Breast epithelium (tissue), 4 donors: ENCODE measurements at regions not wholly inside any gene's neighbourhood (a gene's known extent, or its start where the extent isn't known, plus 50 kb on each side); places are given as distances from the start of the nearest gene placed in this dataset.

Experiments used
- DNase-seq, 2 donors: peaks; one replicate each; pipeline ENCODE4 v3.0.0-alpha.2; 2019; ENCODE audit warnings: low spot score in 2 of 2
- H3K27ac ChIP-seq, 2 donors: fragments of 200-600 bp; sonication (generic) in 1 of 2; one replicate each; pipeline ENCODE4 v1.5.1; 2016 to 2019; ENCODE audit warnings: mild to moderate bottlenecking in 1 of 2
- H3K27me3 ChIP-seq, 2 donors: fragments of 200-600 bp; sonication (generic) in 1 of 2; one replicate each; pipeline versions ENCODE4 v1.5.1 to v1.6.0; 2017 to 2019; ENCODE audit warnings: control low read depth in 1 of 2, mild to moderate bottlenecking in 1 of 2
- H3K36me3 ChIP-seq: fragments of 200-600 bp; one replicate; pipeline ENCODE4 v1.5.1; 2019
- H3K4me1 ChIP-seq, 2 donors: fragments of 200-600 bp; sonication (generic); one replicate each; pipeline ENCODE4 v1.5.1; 2016 to 2019; ENCODE audit warnings: control low read depth in 1 of 2
- H3K4me3 ChIP-seq, 3 donors: fragments of 200-600 bp; sonication (generic); 1 replicate in 2 of 3; 2 replicates in 1 of 3; pipeline ENCODE4 v1.5.1; 2016 to 2019; ENCODE audit warnings: mild to moderate bottlenecking in 3 of 3, moderate library complexity in 2 of 3
- H3K9me3 ChIP-seq, 2 donors: fragments of 200-600 bp; sonication (generic) in 1 of 2; one replicate each; pipeline ENCODE4 v1.5.1; 2016 to 2019; ENCODE audit warnings: control low read depth in 1 of 2
- POLR2A ChIP-seq: fragments of 450-650 bp; IDR thresholded peaks from one replicate; pipeline ENCODE4 v1.6.1; 2016; ENCODE audit warnings: antibody characterized with exemption, mild to moderate bottlenecking, moderate library complexity
- POLR2AphosphoS5 ChIP-seq, 3 donors: sonication (generic); formaldehyde crosslinking; IDR thresholded peaks; one replicate each; pipeline ENCODE4 v1.6.1; 2017; ENCODE audit warnings: antibody characterized with exemption in 3 of 3
- intact Hi-C: fragments of 100-400 bp; cut with DNase I; formaldehyde crosslinking; loops from one replicate; pipeline ENCODE4 v1.15.1; 2023; ENCODE audit warnings: low total_unique reads
- TF ChIP-seq, protein P1 (sequence below), 3 donors: fragments of 450-650 bp; IDR thresholded peaks; one replicate each; pipeline ENCODE4 v1.5.1; 2016 to 2017; ENCODE audit warnings: antibody characterized with exemption in 3 of 3, mild to moderate bottlenecking in 3 of 3, moderate library complexity in 3 of 3

DNA sequence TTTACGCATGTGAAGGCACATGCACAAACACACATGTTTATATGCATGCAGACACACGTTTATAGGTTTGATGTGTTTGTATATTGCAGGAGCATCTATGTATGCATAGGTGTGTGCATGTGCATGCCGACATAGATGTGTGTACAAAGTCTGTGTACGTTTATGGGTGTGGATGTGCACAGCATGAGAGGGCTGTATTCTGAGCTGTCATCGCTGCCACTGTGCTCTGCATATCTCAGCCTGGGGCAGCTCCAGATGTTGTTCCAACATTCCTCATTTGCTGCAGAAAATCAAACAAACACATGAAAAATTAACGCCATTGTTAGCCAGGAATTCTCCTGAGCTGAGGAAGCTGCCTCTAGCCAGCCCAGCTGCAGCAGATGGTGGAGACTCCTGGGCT lies 132.3 kb upstream of the CSF3R start:
- H3K27me3 ChIP-seq = peaks cover 0 to 20% of the 10 kb centered on the region in 2 donors
- H3K27ac ChIP-seq = no peak overlapping the region
- TF ChIP-seq, protein P1, sequence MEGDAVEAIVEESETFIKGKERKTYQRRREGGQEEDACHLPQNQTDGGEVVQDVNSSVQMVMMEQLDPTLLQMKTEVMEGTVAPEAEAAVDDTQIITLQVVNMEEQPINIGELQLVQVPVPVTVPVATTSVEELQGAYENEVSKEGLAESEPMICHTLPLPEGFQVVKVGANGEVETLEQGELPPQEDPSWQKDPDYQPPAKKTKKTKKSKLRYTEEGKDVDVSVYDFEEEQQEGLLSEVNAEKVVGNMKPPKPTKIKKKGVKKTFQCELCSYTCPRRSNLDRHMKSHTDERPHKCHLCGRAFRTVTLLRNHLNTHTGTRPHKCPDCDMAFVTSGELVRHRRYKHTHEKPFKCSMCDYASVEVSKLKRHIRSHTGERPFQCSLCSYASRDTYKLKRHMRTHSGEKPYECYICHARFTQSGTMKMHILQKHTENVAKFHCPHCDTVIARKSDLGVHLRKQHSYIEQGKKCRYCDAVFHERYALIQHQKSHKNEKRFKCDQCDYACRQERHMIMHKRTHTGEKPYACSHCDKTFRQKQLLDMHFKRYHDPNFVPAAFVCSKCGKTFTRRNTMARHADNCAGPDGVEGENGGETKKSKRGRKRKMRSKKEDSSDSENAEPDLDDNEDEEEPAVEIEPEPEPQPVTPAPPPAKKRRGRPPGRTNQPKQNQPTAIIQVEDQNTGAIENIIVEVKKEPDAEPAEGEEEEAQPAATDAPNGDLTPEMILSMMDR (IDR thresholded peaks at IDR 0.05) = no peak
- no peak for TF ChIP-seq POLR2AphosphoS5 (IDR thresholded peaks at IDR 0.05)
- no peak for TF ChIP-seq POLR2A
- H3K4me1 ChIP-seq = no peaks in the 10 kb centered on the region
- no peaks in the 10 kb centered on the region for H3K36me3 ChIP-seq
- DNase-seq = no peak
- no peaks in the 10 kb centered on the region for H3K9me3 ChIP-seq
- H3K4me3 ChIP-seq = no peak overlapping the region
- intact Hi-C loops = no loop called here

DNA sequence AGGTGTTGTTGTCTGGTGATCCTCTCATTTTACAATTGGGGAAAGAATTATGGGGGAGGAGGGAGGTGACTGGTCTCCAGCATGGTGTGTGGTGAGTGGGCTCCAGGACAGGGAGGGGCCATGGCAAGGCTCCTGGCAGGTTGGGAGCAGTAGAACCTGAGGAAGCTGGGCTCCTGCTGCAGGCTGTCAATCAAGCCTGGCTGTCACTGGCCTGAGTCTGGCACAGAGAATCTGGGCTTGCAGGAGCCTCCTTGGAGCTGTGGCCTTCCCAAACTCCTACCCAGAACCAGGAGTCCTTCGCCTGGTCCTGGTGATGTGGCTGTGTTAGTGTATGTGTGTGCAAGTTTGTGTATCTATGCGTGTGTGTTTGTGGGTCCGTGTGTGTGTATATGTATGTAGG lies 131.9 kb upstream of the CSF3R start:
- no peak overlapping the region for H3K27ac ChIP-seq
- peaks cover 0 to 20% of the 10 kb centered on the region in 2 donors for H3K27me3 ChIP-seq
- H3K36me3 ChIP-seq = no peaks in the 10 kb centered on the region
- TF ChIP-seq, protein P1 (IDR thresholded peaks at IDR 0.05) = no peak
- TF ChIP-seq POLR2AphosphoS5 (IDR thresholded peaks at IDR 0.05) (no peak), POLR2A (no peak)
- H3K4me3 ChIP-seq = no peak overlapping the region
- H3K9me3 ChIP-seq = no peaks in the 10 kb centered on the region
- no peak for DNase-seq
- intact Hi-C loops = no loop called here
- H3K4me1 ChIP-seq = no peaks in the 10 kb centered on the region

DNA sequence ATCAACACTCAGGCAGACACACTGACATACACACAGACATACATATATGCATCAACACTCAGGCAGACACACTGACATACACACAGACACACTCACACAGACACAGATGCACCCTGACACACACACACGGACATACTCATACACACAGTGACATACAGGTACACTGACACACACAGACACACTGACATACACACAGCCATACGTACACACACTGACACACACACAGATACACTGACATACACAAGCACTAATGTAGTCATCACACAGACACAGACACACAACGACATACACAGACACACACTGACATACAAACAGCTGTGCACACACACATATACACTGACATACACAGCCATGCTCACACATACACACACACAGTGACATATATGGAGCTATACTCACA lies 131.0 kb upstream of the CSF3R start:
- Histone ChIP-seq H3K27ac (no peak overlapping the region), H3K27me3 (peaks cover 0 to 20% of the 10 kb centered on the region in 2 donors), H3K4me1 (no peaks in the 10 kb centered on the region), H3K36me3 (no peaks in the 10 kb centered on the region), H3K9me3 (no peaks in the 10 kb centered on the region), H3K4me3 (no peak overlapping the region)
- TF ChIP-seq, protein P1 (IDR thresholded peaks at IDR 0.05) = no peak
- intact Hi-C loops = no loop called here
- DNase-seq = no peak

DNA sequence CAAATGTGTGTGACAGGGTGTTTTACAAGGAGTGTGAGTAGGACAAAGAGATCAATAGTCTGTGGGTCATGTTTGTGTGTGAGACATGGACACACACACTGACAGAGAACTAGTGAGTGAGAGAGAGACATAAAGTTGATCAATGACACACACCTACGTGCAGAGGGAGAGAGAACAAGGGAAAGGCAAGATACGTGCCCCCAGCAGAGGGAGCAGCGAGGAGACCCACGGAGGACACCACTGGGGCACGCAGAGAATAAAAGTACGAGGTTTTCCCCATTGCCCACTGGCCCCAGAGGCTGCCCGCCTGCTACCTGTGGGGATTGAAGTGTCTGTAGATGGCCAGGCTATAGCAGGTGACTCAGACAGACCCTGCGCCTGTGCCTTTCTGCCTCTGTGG lies 130.2 kb upstream of the CSF3R start:
- TF ChIP-seq, protein P1 (IDR thresholded peaks at IDR 0.05) = no peak
- TF ChIP-seq POLR2A = no peak
- TF ChIP-seq POLR2AphosphoS5 (IDR thresholded peaks at IDR 0.05) = no peak
- Histone ChIP-seq H3K27me3 (peaks cover 0 to 20% of the 10 kb centered on the region in 2 donors), H3K4me1 (no peaks in the 10 kb centered on the region), H3K9me3 (no peaks in the 10 kb centered on the region), H3K4me3 (no peak overlapping the region), H3K27ac (no peak overlapping the region), H3K36me3 (no peaks in the 10 kb centered on the region)
- intact Hi-C loops = no loop called here
- DNase-seq = no peak

DNA sequence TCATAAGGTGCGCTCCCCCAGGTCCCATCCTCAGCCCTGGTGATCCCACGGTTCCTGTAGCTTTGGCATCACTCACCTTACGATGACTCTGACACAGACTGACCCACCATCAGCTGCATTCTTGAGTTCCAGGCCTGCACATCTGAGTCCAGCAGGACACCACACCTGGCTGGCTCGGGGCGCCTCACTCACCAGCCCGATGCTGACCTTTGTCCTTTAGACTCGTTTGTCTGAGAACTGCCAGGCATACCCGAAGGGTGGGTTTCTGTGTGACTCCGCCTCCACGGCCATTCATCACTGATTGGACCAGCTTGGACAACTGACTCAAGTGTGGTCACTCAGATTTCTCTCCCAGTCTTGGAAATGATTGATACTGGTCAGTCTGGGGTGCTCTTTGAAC lies 129.4 kb upstream of the CSF3R start:
- Histone ChIP-seq H3K4me3 (no peak overlapping the region), H3K9me3 (no peaks in the 10 kb centered on the region), H3K4me1 (no peaks in the 10 kb centered on the region), H3K36me3 (no peaks in the 10 kb centered on the region), H3K27ac (no peak overlapping the region), H3K27me3 (peaks cover 0 to 20% of the 10 kb centered on the region in 2 donors)
- TF ChIP-seq POLR2AphosphoS5 (IDR thresholded peaks at IDR 0.05) (no peak), POLR2A (no peak)
- TF ChIP-seq, protein P1 (IDR thresholded peaks at IDR 0.05) = no peak
- no peak for DNase-seq
- intact Hi-C loops = no loop called here
